ENCODE measurements at regions not wholly inside any gene's neighbourhood (a gene's known extent, or its start where the extent isn't known, plus 50 kb on each side); places are given as distances from the start of the nearest gene placed in this dataset.

GRCh38 chr2:107359021-107359420 lies 467.7 kb upstream of the RGPD4 start:
- DNase-seq (ENCODE audit: extremely low read depth in 1 of 4, low spot score in 3 of 4), result no peak
- Histone ChIP-seq H3K9me1 (ENCODE audit: control insufficient read depth, insufficient read depth, low read length) (no peaks in the 10 kb centered on the region), H3K4me2 (ENCODE audit: insufficient read depth, low read length) (no peak overlapping the region), H3K4me1 (replicated peaks in 1 of 2; ENCODE audit: control insufficient read depth in 2 of 2, insufficient read depth in 2 of 2, low read length in 2 of 2) (no peaks in the 10 kb centered on the region), H3K79me2 (ENCODE audit: control insufficient read depth, insufficient read depth, low read length) (no peaks in the 10 kb centered on the region), H2AFZ (ENCODE audit: low read depth, low read length) (no peak overlapping the region), H3K36me3 (ENCODE audit: control insufficient read depth, insufficient read depth, low read length) (no peaks in the 10 kb centered on the region), H4K20me1 (replicated peaks; ENCODE audit: control insufficient read depth, insufficient read depth, low read length) (no peaks in the 10 kb centered on the region), H3K9ac (ENCODE audit: insufficient read depth in 1 of 2, low read depth in 2 of 2, low read length in 2 of 2) (no peak overlapping the region), H3K4me3 (no peak overlapping the region), H3K9me3 (replicated peaks; ENCODE audit: control insufficient read depth, insufficient read depth, low read depth, low read length) (no peaks in the 10 kb centered on the region), H3K27ac (ENCODE audit: extremely low read depth, low read depth, low read length) (no peak overlapping the region), H3K27me3 (ENCODE audit: control insufficient read depth in 2 of 2, insufficient read depth in 2 of 2, low read length in 2 of 2) (no peaks in the 10 kb centered on the region)
- intact Hi-C loops (cut with micrococcal nuclease), result no loop called here
- no peak for TF ChIP-seq KAT8 (IDR thresholded peaks at IDR 0.05; ENCODE audit: low read depth)
- TF ChIP-seq GTF2E2 (tag; IDR thresholded peaks at IDR 0.05), result no peak
- no peak for TF ChIP-seq ARID3B (CRISPR knock-in tag; IDR thresholded peaks at IDR 0.05; ENCODE audit: borderline replicate concordance)
- TF ChIP-seq ZBTB7A (IDR thresholded peaks at IDR 0.05; ENCODE audit: borderline replicate concordance, control insufficient read depth, low read depth, low read length), result no peak
- TF ChIP-seq ZNF224 (CRISPR knock-in tag; IDR thresholded peaks at IDR 0.05), result no peak
- TF ChIP-seq TAF9B (IDR thresholded peaks at IDR 0.05; ENCODE audit: partially characterized antibody), result no peak
- no peak for TF ChIP-seq RBM14 (IDR thresholded peaks at IDR 0.05; ENCODE audit: borderline replicate concordance, insufficient read depth, low read depth, low read length)
- TF ChIP-seq MCM5 (IDR thresholded peaks at IDR 0.05; ENCODE audit: low read depth), result no peak
- TF ChIP-seq POLR3A (IDR thresholded peaks at IDR 0.05; ENCODE audit: borderline replicate concordance, extremely low read depth, insufficient read depth, insufficient read length), result no peak
- TF ChIP-seq SRSF3 (IDR thresholded peaks at IDR 0.05; ENCODE audit: insufficient read depth, low read length), result no peak
- TF ChIP-seq ETV5 (CRISPR knock-in tag; IDR thresholded peaks at IDR 0.05; ENCODE audit: low read depth), result no peak
- no peak for TF ChIP-seq PBX2 (CRISPR knock-in tag; IDR thresholded peaks at IDR 0.05; ENCODE audit: low read depth)
- TF ChIP-seq PBX2 (tag; conservative IDR thresholded peaks at IDR 0.05; ENCODE audit: low read depth), result no peak
- no peak for TF ChIP-seq MTA1 (IDR thresholded peaks at IDR 0.05; ENCODE audit: borderline replicate concordance)
- no peak for TF ChIP-seq GATAD2B (IDR thresholded peaks at IDR 0.05; ENCODE audit: borderline replicate concordance)
- TF ChIP-seq BDP1 (IDR thresholded peaks at IDR 0.05; ENCODE audit: insufficient read depth, insufficient read length), result no peak
- no peak for TF ChIP-seq SP1 (CRISPR knock-in tag; IDR thresholded peaks at IDR 0.05)
- no peak for TF ChIP-seq MEF2A (IDR thresholded peaks at IDR 0.05; ENCODE audit: control insufficient read depth, low read depth, low read length)
- no peak for TF ChIP-seq ZNF146 (CRISPR knock-in tag; IDR thresholded peaks at IDR 0.05; ENCODE audit: unreplicated experiment)
- no peak for TF ChIP-seq TRIM28 (IDR thresholded peaks at IDR 0.05)
- FAIRE-seq, result no peak
- no TSS peak for BruUV-seq (replicated peaks)
- ChIA-PET POLR2A (no interaction called here), CTCF (ENCODE audit: low intra/inter-chr PET ratio) (no interaction called here)
- ATAC-seq, result no peak
- WGBS (ENCODE audit: insufficient coverage, low coverage, missing lambda C conversion rate), result 2% methylated on average over 4 of the region's 4 CpGs
- in situ Hi-C loops (cut with MboI), result no loop called here

Measured in K562 (cell line).